Ovary (tissue), 7 donors: ENCODE measurements at regions not wholly inside any gene's neighbourhood (a gene's known extent, or its start where the extent isn't known, plus 50 kb on each side); places are given as distances from the start of the nearest gene placed in this dataset.
A peak's percentile ranks its signal among the peaks of the same experiment; 100 is the strongest.

ENCODE experiments used
- DNase-seq, 5 donors: peaks; one replicate each; pipeline ENCODE4 v3.0.0-alpha.2; 2019 to 2020
- H3K27ac ChIP-seq, 2 donors: fragments of 200-600 bp; one replicate each; pipeline versions ENCODE4 v1.5.1 to v1.8.0; 2019 to 2022
- H3K27me3 ChIP-seq: fragments of 200-600 bp; one replicate; pipeline ENCODE4 v1.8.0; 2022
- H3K36me3 ChIP-seq: fragments of 200-600 bp; sonication (generic); one replicate; pipeline ENCODE4 v1.5.1; 2019
- H3K4me1 ChIP-seq: one replicate; pipeline ENCODE4 v1.8.1; 2013; ENCODE audit warnings: mild to moderate bottlenecking, moderate library complexity; ENCODE audit not compliant: insufficient read depth
- H3K4me3 ChIP-seq: fragments of 200-600 bp; sonication (generic); one replicate; pipeline ENCODE4 v1.5.1; 2017
- H3K9me3 ChIP-seq, 2 donors: fragments of 200-600 bp in 1 of 2; sonication (generic) in 1 of 2; one replicate each; pipeline versions ENCODE4 v1.5.1 to v1.8.1; 2013 to 2019; ENCODE audit warnings: mild to moderate bottlenecking in 1 of 2, moderate library complexity in 1 of 2
- EP300 ChIP-seq: sonication (generic); formaldehyde crosslinking; IDR thresholded peaks from one replicate; pipeline ENCODE4 v1.6.1; 2017; ENCODE audit warnings: antibody characterized with exemption
- POLR2A ChIP-seq: fragments of 450-650 bp; IDR thresholded peaks from one replicate; pipeline ENCODE4 v1.6.1; 2017; ENCODE audit warnings: antibody characterized with exemption, mild to moderate bottlenecking, moderate library complexity
- WGBS, 3 donors: extraction: QIAGEN DNeasy Blood & Tissue Kit in 1 of 3; methylation state at CpG; one replicate each; pipeline versions ENCODE4 v1.1.5 to v1.1.7; 2013 to 2017; 5-methylcytosine and 5-hydroxymethylcytosine counted together
- intact Hi-C, 4 donors: fragments of 100-400 bp; cut with DNase I; formaldehyde crosslinking; loops; one replicate each; pipeline versions ENCODE4 v1.11.0 to v1.15.1; 2022 to 2023
- TF ChIP-seq, protein P1 (sequence below), 3 donors: fragments of 450-650 bp in 2 of 3; fragments of 200-600 bp in 1 of 3; IDR thresholded peaks; one replicate each; pipeline versions ENCODE4 v1.5.1 to v1.8.0; 2016 to 2022; ENCODE audit warnings: antibody characterized with exemption in 3 of 3, mild to moderate bottlenecking in 1 of 3
- donor health status: DM: no; HTN: no; CAD: no; lungs with moderate emphysema.
- donor health status: DM: no; HTN: no; CAD: no.
- donor health status: Bipolar disorder and iron deficiency.
- donor health status: DM: no; HTN: no; CAD: no.
- donor health status: DM: yes; HTN: yes; CAD: no.

- no peaks in the 10 kb centered on the region for H3K36me3 ChIP-seq
- DNase-seq: no peak
- no peak overlapping the region for H3K4me3 ChIP-seq
- H3K4me1 ChIP-seq: no peaks in the 10 kb centered on the region
- no peaks in the 10 kb centered on the region for H3K9me3 ChIP-seq
- H3K27me3 ChIP-seq: no peaks in the 10 kb centered on the region
- TF ChIP-seq, protein P1, sequence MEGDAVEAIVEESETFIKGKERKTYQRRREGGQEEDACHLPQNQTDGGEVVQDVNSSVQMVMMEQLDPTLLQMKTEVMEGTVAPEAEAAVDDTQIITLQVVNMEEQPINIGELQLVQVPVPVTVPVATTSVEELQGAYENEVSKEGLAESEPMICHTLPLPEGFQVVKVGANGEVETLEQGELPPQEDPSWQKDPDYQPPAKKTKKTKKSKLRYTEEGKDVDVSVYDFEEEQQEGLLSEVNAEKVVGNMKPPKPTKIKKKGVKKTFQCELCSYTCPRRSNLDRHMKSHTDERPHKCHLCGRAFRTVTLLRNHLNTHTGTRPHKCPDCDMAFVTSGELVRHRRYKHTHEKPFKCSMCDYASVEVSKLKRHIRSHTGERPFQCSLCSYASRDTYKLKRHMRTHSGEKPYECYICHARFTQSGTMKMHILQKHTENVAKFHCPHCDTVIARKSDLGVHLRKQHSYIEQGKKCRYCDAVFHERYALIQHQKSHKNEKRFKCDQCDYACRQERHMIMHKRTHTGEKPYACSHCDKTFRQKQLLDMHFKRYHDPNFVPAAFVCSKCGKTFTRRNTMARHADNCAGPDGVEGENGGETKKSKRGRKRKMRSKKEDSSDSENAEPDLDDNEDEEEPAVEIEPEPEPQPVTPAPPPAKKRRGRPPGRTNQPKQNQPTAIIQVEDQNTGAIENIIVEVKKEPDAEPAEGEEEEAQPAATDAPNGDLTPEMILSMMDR (IDR thresholded peaks at IDR 0.05): no peak
- TF ChIP-seq EP300: no peak
- no peak for TF ChIP-seq POLR2A
- WGBS, 3 donors: 87 to 92% (median 91%) methylated on average over 4 of the region's 4 CpGs
- intact Hi-C loops: no loop called here
- no peak overlapping the region for H3K27ac ChIP-seq
Measured at GRCh38 chr18:24649571-24649970, 189.1 kb downstream of the HRH4 start.

- intact Hi-C loops: no loop called here
- Histone ChIP-seq H3K4me1 (peaks cover 3% of the 10 kb centered on the region), H3K36me3 (no peaks in the 10 kb centered on the region), H3K9me3 (no peaks in the 10 kb centered on the region), H3K27me3 (no peaks in the 10 kb centered on the region), H3K4me3 (no peak overlapping the region), H3K27ac (no peak overlapping the region)
- TF ChIP-seq, protein P1 (IDR thresholded peaks at IDR 0.05): no peak
- TF ChIP-seq EP300 (no peak), POLR2A (no peak)
- DNase-seq: no peak
- WGBS, 3 donors: 74 to 87% (median 80%) methylated on average over 2 of the region's 2 CpGs
Measured at GRCh38 chr18:24651434-24651833, 191.0 kb downstream of the HRH4 start.

DNA sequence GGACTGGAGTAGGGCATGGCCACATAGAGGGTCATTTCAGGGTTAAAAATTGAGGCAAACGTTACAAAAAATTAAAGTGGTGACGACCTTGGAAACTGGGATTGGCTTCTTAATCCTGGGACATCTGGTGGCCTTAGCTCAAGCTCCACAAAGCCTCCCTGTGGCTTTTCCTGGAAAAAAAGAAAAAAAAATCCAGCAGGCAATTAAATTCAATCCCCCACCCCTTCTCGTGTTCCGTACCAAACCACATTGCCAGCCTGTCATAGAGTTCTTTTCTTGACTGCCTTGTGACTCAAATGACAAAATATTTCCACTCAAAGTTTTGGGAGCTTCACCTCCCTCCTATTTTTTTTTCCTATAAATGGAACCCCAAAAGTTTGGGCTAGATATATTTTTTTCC, 195.6 kb downstream of the HRH4 start:
- no peaks in the 10 kb centered on the region for H3K36me3 ChIP-seq
- no peaks in the 10 kb centered on the region for H3K9me3 ChIP-seq
- 23 to 26% (median 24%) methylated on average over 4 of the region's 4 CpGs for WGBS, 3 donors
- DNase-seq: no peak
- intact Hi-C loops: no loop called here
- TF ChIP-seq, protein P1 (IDR thresholded peaks at IDR 0.05): no peak
- TF ChIP-seq EP300 (no peak), POLR2A (no peak)
- H3K4me1 ChIP-seq: peaks cover 9% of the 10 kb centered on the region
- no peaks in the 10 kb centered on the region for H3K27me3 ChIP-seq
- no peak overlapping the region for H3K27ac ChIP-seq
- no peak overlapping the region for H3K4me3 ChIP-seq

- 57 to 59% (median 58%) methylated on average over 7 of the region's 7 CpGs for WGBS, 3 donors
- no peak overlapping the region for H3K4me3 ChIP-seq
- intact Hi-C loops: no loop called here
- DNase-seq: peak in 1 of 5 donors; percentile 13
- no peaks in the 10 kb centered on the region for H3K36me3 ChIP-seq
- TF ChIP-seq, protein P1 (IDR thresholded peaks at IDR 0.05): no peak
- TF ChIP-seq EP300 (no peak), POLR2A (no peak)
- peaks cover 9% of the 10 kb centered on the region for H3K4me1 ChIP-seq
- no peaks in the 10 kb centered on the region for H3K27me3 ChIP-seq
- H3K9me3 ChIP-seq: no peaks in the 10 kb centered on the region
- H3K27ac ChIP-seq: no peak overlapping the region
Measured at GRCh38 chr18:24656551-24657443, 196.4 kb downstream of the HRH4 start.
